ENCODE measurements at regions not wholly inside any gene's neighbourhood (a gene's known extent, or its start where the extent isn't known, plus 50 kb on each side); places are given as distances from the start of the nearest gene placed in this dataset.

GRCh38 chr5:89545626-89546025 lies 662.6 kb upstream of the MEF2C start:
- TF ChIP-seq, protein P1, sequence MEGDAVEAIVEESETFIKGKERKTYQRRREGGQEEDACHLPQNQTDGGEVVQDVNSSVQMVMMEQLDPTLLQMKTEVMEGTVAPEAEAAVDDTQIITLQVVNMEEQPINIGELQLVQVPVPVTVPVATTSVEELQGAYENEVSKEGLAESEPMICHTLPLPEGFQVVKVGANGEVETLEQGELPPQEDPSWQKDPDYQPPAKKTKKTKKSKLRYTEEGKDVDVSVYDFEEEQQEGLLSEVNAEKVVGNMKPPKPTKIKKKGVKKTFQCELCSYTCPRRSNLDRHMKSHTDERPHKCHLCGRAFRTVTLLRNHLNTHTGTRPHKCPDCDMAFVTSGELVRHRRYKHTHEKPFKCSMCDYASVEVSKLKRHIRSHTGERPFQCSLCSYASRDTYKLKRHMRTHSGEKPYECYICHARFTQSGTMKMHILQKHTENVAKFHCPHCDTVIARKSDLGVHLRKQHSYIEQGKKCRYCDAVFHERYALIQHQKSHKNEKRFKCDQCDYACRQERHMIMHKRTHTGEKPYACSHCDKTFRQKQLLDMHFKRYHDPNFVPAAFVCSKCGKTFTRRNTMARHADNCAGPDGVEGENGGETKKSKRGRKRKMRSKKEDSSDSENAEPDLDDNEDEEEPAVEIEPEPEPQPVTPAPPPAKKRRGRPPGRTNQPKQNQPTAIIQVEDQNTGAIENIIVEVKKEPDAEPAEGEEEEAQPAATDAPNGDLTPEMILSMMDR (IDR thresholded peaks at IDR 0.05; ENCODE audit: poor library complexity, severe bottlenecking) = no peak
- no peak for TF ChIP-seq EP300 (conservative IDR thresholded peaks at IDR 0.05; ENCODE audit: poor library complexity, severe bottlenecking)
- TF ChIP-seq REST (IDR thresholded peaks at IDR 0.05; ENCODE audit: borderline replicate concordance) = no peak
- no peak for TF ChIP-seq EZH2 (IDR thresholded peaks at IDR 0.05; ENCODE audit: borderline replicate concordance, insufficient read depth, low read length, poor library complexity, severe bottlenecking)
- TF ChIP-seq POLR2AphosphoS5 (IDR thresholded peaks at IDR 0.05) = no peak
- TF ChIP-seq TAF1 (IDR thresholded peaks at IDR 0.05; ENCODE audit: low read depth) = no peak
- TF ChIP-seq SMC3 (conservative IDR thresholded peaks at IDR 0.05; ENCODE audit: poor library complexity) = no peak

Data from neural cell (in vitro differentiated cells).